KBM-7 (cell line): ENCODE measurements at regions not wholly inside any gene's neighbourhood (a gene's known extent, or its start where the extent isn't known, plus 50 kb on each side); places are given as distances from the start of the nearest gene placed in this dataset.
"Not testable (repeated sequence)": the region's sequence is repeated elsewhere in the genome, so short reads cannot be mapped to it uniquely, and the experiment has no call there.

Experiments
- DNase-seq: peaks from one replicate; pipeline ENCODE4 v3.0.0-alpha.2; 2015
- in situ Hi-C: fragments of 300-500 bp; cut with MboI; formaldehyde crosslinking; loops from 2 replicates; pipeline ENCODE4 v1.14.3; 2020; ENCODE audit warnings: low sequenced_read_pairs, low pct_unique_long_range_greater_than_20kb, mixed read lengths

DNA sequence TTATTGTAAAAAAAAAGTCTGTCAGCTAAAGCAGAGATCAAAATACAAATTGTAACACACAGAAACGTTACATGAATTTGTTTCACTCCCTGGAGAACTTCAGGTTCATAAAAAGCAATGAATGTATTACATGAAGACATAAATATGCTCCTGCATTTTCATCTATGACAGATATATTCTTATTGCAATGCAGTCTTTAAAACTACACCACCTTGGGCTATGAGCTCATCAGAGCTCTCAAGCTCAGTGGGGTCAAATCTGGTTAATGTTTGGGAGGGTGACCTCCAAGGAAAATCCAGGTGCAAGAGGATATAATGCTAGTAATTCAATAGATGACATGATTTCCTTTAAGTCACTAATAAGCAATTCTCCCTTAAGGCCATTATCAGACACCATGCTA, 606.8 kb downstream of the EPHA3 start:
- in situ Hi-C loops, result no loop called here
- DNase-seq, result no peak

- in situ Hi-C loops, result no loop called here
These were observed 632.9 kb downstream of the EPHA3 start for GRCh38 chr3:89740080-89740880.

DNA sequence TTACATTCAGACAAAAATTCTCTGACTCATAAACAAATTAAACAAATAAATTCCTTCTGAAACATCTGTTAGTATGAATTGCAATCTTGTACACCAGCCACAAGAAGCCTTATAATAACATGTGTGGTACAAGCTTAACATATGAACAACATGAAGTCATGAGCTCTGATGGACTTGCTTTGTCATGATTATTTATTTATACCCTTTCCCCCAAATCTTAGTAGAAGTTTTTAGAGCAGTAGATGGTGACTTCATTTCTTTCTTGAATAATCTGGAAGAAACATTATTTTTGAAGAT, 633.4 kb downstream of the EPHA3 start:
- in situ Hi-C loops, result no loop called here
- no peak for DNase-seq

More at GRCh38 chr3:89740080-89740880, 632.9 kb downstream of the EPHA3 start:
- no peak for DNase-seq

DNA sequence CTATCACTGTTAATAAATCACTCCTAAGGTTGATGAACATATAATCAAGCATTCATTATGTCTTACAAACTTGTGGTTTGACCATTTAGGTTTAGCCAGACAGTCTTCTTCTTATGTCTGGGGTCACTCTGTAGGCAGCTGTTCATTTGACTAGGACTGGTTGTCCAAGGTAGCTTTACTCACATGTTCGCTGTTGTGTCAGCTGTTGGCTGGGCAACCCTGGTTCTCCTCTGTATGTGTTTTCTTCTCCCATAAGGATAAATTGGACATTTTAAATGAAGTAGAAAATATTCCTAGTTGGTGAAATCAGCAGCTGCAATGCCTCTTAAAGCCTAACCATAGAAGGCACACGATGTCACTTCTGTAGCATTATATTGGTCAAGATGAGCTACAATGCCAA, 635.1 kb downstream of the EPHA3 start:
- in situ Hi-C loops, result no loop called here
- no peak for DNase-seq

DNA sequence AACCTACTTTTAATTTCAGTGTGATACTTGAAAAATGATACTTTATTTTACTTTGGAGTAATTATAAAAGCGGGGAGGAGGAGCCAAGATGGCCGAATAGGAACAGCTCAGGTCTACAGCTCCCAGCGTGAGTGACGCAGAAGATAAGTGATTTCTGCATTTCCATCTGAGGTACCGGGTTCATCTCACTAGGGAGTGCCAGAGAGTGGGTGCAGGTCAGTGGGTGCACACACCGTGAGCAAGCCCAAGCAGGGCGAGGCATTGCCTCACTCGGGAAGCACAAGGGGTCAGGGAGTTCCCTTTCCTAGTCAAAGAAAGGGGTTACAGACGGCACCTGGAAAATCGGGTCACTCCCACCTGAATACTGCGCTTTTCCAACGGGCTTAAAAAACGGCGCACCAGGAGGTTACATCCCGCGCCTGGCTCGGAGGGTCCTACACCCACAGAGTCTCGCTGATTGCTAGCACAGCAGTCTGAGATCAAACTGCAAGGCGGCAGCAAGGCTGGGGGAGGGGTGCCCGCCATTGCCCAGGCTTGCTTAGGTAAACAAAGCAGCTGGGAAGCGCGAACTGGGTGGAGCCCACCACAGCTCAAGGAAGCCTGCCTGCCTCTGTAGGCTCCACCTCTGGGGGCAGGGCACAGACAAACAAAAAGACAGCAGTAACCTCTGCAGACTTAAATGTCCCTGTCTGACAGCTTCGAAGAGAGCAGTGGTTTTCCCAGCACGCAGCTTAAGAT, 640.3 kb downstream of the EPHA3 start:
- in situ Hi-C loops, DNase-seq: not testable (repeated sequence)

DNA sequence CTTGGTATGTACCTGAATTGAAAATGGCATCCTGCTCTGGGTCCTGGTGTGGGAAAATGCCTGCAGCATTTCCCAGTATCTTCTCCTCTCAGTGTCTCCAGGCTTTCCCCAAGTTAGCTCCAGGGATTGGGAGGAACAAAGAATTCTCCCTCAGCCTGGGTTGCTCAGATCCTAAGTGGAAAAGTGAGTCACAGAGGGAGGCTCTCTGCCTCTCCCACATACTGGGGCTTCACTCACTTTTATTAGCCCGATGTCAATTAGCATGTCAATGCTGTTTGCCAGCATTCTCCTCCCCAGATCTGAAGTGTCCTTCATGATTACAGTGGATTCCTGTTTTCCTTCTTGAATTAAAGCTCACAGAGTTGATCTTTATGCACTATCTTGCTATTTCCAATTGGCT, 655.0 kb downstream of the EPHA3 start:
- in situ Hi-C loops, result no loop called here
- no peak for DNase-seq

- no peak for DNase-seq
- in situ Hi-C loops, result no loop called here
These were observed 676.0 kb downstream of the EPHA3 start for GRCh38 chr3:89783341-89783927.

DNA sequence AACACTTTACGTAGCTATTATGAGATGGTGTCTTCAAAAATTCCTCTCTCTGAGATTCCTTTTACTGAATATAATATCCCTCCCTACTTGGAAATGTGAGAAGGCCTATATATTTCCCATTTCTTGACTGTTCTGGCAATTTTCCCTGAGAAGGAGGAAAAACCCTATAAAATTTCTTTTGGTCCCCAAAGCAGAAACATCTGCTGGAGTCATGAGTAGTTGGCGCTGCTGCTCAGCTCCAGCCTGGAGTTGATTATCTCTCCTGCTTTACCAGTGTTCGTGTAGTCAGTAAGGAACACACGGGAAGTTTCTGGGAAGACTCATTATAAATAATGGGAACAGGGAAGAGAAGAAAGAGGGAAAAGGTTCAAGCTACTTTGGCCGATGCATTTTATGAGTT, 680.1 kb downstream of the EPHA3 start:
- in situ Hi-C loops, result no loop called here
- no peak for DNase-seq

DNA sequence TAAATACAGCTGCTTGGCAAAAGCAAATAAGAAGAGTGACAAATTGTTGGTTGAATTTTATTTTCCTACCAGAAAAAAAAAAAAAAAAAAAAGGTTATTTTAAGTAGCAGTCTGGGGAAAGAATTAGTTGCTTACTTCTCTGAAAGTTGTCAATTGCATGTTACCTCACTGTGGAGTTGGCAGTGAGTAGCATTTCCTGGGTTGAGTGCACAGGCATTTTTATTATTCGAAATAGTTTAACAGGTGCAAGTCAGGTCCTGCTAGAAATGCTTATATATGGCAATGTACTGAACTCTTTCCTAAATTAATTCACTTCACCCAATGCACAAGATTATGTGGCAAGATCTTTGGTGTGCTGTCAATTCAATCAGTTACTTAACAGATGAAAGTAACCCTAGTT, 680.6 kb downstream of the EPHA3 start:
- in situ Hi-C loops, result no loop called here
- no peak for DNase-seq

DNA sequence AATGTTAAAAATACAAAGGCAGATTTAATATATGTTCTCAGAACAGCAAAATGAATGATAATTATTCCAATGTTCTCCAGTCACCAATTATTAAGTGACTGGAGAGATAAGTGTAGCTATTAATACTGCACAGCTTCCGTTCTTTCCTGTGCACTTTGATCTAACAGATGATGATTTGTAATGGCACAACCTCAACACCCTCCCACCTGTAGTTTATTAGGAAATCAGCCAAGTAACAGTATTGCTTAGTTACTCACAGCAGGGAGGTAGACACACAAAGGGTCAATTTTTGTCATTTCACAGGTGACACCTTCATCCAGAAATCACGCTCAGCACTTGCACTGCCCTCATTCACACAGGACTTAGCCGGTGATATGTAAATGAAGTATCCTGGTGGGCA, 688.1 kb downstream of the EPHA3 start:
- in situ Hi-C loops, result no loop called here
- DNase-seq, result no peak

GRCh38 chr3:89802881-89803280, 695.5 kb downstream of the EPHA3 start:
- DNase-seq, result no peak
- in situ Hi-C loops, result no loop called here

- DNase-seq, result no peak
- in situ Hi-C loops, result no loop called here
These were observed 696.3 kb downstream of the EPHA3 start for GRCh38 chr3:89803711-89804110.

DNA sequence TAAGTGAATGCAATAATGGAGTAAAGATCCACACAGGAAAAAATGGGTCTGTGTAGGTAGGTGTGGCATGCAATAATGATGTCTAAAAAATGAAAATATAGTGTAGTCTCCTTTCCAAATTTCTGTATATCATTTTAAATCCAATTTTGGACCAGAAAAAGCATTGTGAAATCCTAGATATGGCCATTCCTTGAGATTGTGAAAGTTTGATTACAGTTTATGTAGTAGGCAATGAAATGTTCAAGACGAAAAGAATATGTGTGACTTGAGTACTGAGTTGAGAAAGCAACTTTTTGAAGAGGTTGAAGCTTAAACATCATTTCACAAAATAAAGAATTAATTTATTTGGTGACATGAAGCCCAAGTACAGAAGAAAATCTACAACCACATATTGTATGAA, 698.7 kb downstream of the EPHA3 start:
- in situ Hi-C loops, result no loop called here
- DNase-seq, result no peak

DNA sequence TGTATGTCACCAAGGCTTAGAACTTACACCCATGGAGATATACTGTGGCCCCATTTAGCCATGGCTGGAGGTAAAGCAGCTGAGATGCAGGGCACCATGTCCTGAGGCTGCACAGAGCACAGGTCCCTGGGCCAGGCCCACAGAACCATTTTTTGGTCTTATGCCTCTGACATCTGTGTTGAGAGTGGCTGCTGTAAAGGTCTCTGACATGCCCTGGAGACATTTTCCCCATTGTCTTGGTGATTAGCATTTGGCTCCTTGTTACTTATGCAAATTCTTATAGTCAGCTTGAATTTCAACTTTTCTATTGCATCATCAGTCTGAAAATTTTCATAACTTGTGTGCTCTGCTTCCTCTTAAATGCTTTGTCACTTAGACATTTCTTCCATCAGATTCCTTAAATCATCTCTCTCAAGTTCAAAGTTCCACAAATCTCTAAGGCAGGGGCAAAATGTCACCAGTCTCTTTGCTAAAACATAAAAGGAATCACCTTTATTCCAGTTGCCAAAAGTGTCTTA, 701.3 kb downstream of the EPHA3 start:
- DNase-seq, result no peak
- in situ Hi-C loops, result no loop called here

- in situ Hi-C loops, result no loop called here
- no peak for DNase-seq
These were observed 706.1 kb downstream of the EPHA3 start for GRCh38 chr3:89813500-89813899.

DNA sequence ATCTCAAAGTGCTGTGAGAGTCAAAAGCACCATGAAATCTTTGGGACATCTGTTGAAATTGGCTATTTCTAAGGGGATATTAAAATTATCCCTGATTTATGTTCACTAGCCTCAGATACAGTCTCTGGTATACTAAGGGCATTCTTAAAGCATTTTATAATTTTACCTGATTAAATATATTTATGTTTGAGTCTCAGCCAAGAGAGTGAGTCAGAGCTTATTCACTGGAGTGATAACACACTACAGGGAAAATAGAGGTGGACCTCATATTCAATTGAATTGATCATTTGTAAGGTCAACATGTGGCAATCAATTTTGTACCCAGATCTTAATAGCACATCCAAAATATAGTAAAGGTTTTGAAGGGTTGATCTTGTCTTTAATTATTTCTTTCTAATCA, 733.6 kb downstream of the EPHA3 start:
- in situ Hi-C loops, result no loop called here
- DNase-seq, result no peak

DNA sequence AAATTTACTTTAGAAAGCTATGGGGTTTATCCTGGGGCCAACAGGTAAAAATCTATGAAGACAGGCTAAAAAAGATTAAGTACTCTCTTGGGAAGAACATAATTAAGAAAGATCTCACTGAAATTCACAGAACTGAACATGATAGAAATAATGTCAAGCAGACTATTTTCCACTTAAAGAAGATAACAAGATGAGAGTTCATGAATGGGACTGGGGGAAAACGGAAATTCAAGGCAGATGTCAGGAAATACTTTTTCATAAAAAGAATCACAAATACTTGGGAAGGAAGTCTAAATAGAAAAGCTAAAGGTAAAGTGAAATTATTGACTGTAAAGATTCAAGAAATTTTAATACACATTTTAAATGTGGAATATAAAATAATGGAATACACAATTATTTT, 737.6 kb downstream of the EPHA3 start:
- no peak for DNase-seq
- in situ Hi-C loops, result no loop called here

GRCh38 chr3:89847955-89848354, 740.5 kb downstream of the EPHA3 start:
- no peak for DNase-seq
- in situ Hi-C loops, result no loop called here

DNA sequence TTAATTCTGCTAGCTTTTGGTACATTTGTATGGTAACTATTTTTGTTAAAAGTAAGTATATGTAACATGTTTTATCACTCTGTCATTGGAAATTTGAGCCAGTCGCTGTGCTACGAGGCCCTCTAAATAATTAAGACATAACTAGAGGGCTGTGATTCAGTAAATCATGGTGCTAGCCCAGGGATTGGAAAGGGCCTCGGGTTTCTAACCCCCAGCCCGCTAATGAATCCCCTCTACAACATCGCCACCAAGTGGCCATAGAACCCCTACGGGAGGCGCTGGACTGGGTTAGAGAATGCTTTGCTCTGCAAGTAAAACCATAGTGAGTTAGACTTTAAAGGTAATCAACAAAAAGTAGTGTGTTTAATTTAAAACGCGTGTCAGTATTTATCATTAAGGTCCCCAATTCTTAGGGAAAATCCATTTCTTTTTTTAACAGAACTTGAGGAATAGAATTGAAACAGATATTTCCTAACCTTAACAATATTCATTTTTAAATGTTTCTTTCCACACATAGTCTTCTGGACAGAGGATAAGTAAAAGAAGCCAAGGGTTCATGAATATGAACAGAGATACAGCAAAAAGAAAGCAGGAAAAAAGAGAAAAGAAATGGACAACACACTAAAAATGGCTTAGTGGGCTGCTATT, 744.7 kb downstream of the EPHA3 start:
- DNase-seq, result peak; percentile 35
- in situ Hi-C loops, result no loop called here

- in situ Hi-C loops, result no loop called here
- DNase-seq, result no peak
These were observed 752.3 kb downstream of the EPHA3 start for GRCh38 chr3:89859757-89860156.
